ENCODE measurements at regions not wholly inside any gene's neighbourhood (a gene's known extent, or its start where the extent isn't known, plus 50 kb on each side); places are given as distances from the start of the nearest gene placed in this dataset.

DNA sequence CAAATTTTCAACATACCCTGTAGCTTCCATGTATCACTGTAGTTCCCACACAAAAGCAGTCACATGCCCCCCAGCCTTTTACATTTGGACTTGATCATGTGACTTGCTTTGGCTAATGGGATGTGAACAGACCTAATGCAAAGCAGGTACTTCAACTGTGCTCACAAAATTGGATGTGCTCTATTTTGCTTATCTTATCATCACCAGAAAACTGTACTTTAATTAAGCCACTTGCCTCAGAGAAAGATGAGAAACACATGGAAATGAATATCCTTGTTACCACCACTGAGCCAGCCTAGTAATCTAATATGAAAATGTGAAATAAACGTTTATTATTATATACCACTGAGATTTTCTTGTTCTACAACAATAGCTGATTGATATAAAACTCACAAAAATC lies 402.7 kb upstream of the HTR2C start:
- TF ChIP-seq, protein P1, sequence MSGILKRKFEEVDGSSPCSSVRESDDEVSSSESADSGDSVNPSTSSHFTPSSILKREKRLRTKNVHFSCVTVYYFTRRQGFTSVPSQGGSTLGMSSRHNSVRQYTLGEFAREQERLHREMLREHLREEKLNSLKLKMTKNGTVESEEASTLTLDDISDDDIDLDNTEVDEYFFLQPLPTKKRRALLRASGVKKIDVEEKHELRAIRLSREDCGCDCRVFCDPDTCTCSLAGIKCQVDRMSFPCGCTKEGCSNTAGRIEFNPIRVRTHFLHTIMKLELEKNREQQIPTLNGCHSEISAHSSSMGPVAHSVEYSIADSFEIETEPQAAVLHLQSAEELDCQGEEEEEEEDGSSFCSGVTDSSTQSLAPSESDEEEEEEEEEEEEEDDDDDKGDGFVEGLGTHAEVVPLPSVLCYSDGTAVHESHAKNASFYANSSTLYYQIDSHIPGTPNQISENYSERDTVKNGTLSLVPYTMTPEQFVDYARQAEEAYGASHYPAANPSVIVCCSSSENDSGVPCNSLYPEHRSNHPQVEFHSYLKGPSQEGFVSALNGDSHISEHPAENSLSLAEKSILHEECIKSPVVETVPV (CRISPR knock-in tag; IDR thresholded peaks at IDR 0.05): no peak
- TF ChIP-seq, protein P2, sequence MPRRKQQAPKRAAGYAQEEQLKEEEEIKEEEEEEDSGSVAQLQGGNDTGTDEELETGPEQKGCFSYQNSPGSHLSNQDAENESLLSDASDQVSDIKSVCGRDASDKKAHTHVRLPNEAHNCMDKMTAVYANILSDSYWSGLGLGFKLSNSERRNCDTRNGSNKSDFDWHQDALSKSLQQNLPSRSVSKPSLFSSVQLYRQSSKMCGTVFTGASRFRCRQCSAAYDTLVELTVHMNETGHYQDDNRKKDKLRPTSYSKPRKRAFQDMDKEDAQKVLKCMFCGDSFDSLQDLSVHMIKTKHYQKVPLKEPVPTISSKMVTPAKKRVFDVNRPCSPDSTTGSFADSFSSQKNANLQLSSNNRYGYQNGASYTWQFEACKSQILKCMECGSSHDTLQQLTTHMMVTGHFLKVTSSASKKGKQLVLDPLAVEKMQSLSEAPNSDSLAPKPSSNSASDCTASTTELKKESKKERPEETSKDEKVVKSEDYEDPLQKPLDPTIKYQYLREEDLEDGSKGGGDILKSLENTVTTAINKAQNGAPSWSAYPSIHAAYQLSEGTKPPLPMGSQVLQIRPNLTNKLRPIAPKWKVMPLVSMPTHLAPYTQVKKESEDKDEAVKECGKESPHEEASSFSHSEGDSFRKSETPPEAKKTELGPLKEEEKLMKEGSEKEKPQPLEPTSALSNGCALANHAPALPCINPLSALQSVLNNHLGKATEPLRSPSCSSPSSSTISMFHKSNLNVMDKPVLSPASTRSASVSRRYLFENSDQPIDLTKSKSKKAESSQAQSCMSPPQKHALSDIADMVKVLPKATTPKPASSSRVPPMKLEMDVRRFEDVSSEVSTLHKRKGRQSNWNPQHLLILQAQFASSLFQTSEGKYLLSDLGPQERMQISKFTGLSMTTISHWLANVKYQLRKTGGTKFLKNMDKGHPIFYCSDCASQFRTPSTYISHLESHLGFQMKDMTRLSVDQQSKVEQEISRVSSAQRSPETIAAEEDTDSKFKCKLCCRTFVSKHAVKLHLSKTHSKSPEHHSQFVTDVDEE (CRISPR knock-in tag; IDR thresholded peaks at IDR 0.05): no peak
- TF ChIP-seq, protein P3, sequence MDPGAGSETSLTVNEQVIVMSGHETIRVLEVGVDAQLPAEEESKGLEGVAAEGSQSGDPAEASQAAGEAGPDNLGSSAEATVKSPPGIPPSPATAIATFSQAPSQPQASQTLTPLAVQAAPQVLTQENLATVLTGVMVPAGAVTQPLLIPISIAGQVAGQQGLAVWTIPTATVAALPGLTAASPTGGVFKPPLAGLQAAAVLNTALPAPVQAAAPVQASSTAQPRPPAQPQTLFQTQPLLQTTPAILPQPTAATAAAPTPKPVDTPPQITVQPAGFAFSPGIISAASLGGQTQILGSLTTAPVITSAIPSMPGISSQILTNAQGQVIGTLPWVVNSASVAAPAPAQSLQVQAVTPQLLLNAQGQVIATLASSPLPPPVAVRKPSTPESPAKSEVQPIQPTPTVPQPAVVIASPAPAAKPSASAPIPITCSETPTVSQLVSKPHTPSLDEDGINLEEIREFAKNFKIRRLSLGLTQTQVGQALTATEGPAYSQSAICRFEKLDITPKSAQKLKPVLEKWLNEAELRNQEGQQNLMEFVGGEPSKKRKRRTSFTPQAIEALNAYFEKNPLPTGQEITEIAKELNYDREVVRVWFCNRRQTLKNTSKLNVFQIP (CRISPR knock-in tag; IDR thresholded peaks at IDR 0.05; ENCODE audit: borderline replicate concordance, low read depth): no peak
- TF ChIP-seq ARNTL (CRISPR knock-in tag; IDR thresholded peaks at IDR 0.05; ENCODE audit: borderline replicate concordance, low read depth) (no peak), ZFP3 (CRISPR knock-in tag; IDR thresholded peaks at IDR 0.05) (no peak), CSDC2 (CRISPR knock-in tag; IDR thresholded peaks at IDR 0.05) (no peak), ZNF70 (CRISPR knock-in tag; IDR thresholded peaks at IDR 0.05) (no peak), TCF4 (CRISPR knock-in tag; IDR thresholded peaks at IDR 0.05; ENCODE audit: borderline replicate concordance) (peak; percentile 54; the same call in 1 of the 2 replicates), ESRRG (CRISPR knock-in tag; IDR thresholded peaks at IDR 0.05) (no peak), ISL1 (CRISPR knock-in tag; IDR thresholded peaks at IDR 0.05) (no peak), SNAI2 (CRISPR knock-in tag; IDR thresholded peaks at IDR 0.05) (no peak), TOX (CRISPR knock-in tag; IDR thresholded peaks at IDR 0.05; ENCODE audit: borderline replicate concordance) (no peak), RARB (CRISPR knock-in tag; IDR thresholded peaks at IDR 0.05) (no peak)

Measured in SK-N-SH treated with all-trans-retinoic acid at 6 μM for 48 hours (cell line).